ENCODE measurements at regions not wholly inside any gene's neighbourhood (a gene's known extent, or its start where the extent isn't known, plus 50 kb on each side); places are given as distances from the start of the nearest gene placed in this dataset.

DNA sequence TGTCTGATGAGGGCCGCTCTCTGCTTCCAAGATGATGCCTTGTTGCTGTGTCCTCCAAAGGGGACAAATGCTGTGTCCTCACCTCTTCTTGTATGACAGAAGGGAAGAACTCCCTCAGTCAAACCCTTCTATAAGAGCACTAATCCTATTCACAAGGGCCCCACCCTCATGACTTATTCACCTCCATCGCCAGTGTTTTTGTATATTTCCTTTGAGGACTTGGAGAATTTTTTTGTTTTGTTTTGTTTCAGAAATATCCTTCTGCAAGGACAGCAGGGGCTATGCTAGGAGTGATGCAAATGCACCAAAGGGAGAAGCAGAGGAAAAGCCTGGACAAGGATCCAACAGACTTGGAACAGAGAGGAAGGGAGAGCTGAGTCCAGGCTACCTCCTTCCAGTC, 214.4 kb downstream of the TLE3 start:
- H3K27ac ChIP-seq (ENCODE audit: low read depth in 1 of 2, low read length in 2 of 2) = no peak overlapping the region
- DNase-seq (ENCODE audit: low spot score) = no peak
- no peaks in the 10 kb centered on the region for H3K36me3 ChIP-seq (ENCODE audit: control insufficient read depth in 4 of 4, insufficient read depth in 3 of 4, low read depth in 1 of 4, low read length in 3 of 4)
- H3K9me3 ChIP-seq (ENCODE audit: control insufficient read depth in 4 of 4, low read length in 3 of 4) = no peaks in the 10 kb centered on the region
- 93% methylated on average over 2 of the region's 2 CpGs for WGBS
- no peak for TF ChIP-seq HNF4A (conservative IDR thresholded peaks at IDR 0.05)
- TF ChIP-seq FOXA2 (IDR thresholded peaks at IDR 0.05) = no peak
- TF ChIP-seq SP1 (IDR thresholded peaks at IDR 0.05) = no peak
- TF ChIP-seq TAF1 (conservative IDR thresholded peaks at IDR 0.05) = no peak
- TF ChIP-seq EGR1 (IDR thresholded peaks at IDR 0.05; ENCODE audit: low read depth in 2 of 2) = no peak
- no peak for TF ChIP-seq FOXA1 (IDR thresholded peaks at IDR 0.05)
- no peak for TF ChIP-seq YY1 (IDR thresholded peaks at IDR 0.05)
- TF ChIP-seq HNF4G (IDR thresholded peaks at IDR 0.05) = no peak
- TF ChIP-seq, protein P1, sequence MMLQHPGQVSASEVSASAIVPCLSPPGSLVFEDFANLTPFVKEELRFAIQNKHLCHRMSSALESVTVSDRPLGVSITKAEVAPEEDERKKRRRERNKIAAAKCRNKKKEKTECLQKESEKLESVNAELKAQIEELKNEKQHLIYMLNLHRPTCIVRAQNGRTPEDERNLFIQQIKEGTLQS (IDR thresholded peaks at IDR 0.05) = no peak
- no peak overlapping the region for H3K9ac ChIP-seq (ENCODE audit: low read depth in 1 of 2, low read length in 2 of 2)
- peaks cover 0 to 4% (median 2%) of the 10 kb centered on the region in 4 donors for H3K27me3 ChIP-seq (ENCODE audit: control insufficient read depth in 4 of 4, insufficient read depth in 4 of 4, low read length in 3 of 4)
- H3K4me3 ChIP-seq (ENCODE audit: low read depth in 1 of 3, low read length in 3 of 3) = no peak overlapping the region
- no peaks in the 10 kb centered on the region for H3K4me1 ChIP-seq (ENCODE audit: control insufficient read depth in 4 of 4, insufficient read depth in 4 of 4, low read length in 3 of 4)

DNA sequence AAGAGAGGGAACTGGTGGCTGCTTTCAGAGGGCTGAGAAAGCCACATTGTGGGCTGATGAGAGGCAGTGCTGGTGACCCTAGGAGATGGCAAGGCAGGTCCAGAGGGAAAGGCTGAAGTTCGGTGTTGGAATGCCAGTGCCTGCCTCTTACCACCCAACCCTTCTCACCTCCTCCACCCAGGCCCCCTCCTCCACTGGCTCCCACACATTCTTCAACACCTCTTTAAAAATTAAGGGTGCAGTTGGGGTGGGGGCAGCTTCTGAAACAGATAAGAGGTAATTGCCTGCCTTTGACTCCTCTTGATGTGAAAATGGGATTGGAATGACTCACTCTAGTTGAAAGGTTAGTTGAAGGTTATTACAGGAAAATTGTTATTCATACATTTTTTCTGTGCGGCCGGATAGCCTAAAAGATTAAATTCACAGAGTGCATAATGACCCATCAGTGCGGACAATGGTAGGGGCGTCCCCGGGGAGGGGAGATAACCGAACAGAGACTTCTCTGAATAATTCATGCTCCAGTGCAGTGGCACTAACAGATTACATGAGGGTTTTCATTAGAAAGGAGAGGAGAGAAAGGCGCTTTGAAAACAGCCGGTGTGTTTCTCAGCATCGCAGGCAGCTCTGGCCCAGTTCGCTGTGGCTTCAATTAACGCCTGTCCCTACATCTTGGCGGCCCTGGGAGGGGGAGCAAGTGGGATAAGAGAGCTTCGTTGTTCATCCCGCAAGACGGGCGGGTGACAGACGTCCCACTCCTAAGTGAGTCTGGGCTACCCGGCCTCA, 212.4 kb downstream of the TLE3 start:
- TF ChIP-seq EGR1 (IDR thresholded peaks at IDR 0.05; ENCODE audit: low read depth in 2 of 2) (no peak), SP1 (IDR thresholded peaks at IDR 0.05) (no peak), FOXA1 (IDR thresholded peaks at IDR 0.05) (no peak), TAF1 (conservative IDR thresholded peaks at IDR 0.05) (no peak), HNF4A (conservative IDR thresholded peaks at IDR 0.05) (no peak), HNF4G (IDR thresholded peaks at IDR 0.05) (no peak), RAD21 (IDR thresholded peaks at IDR 0.05) (no peak), YY1 (IDR thresholded peaks at IDR 0.05) (no peak), NR2F2 (IDR thresholded peaks at IDR 0.05) (no peak), GABPA (IDR thresholded peaks at IDR 0.05 in 1 of 2, conservative IDR thresholded peaks at IDR 0.05 in 1 of 2) (no peak)
- TF ChIP-seq, protein P2, sequence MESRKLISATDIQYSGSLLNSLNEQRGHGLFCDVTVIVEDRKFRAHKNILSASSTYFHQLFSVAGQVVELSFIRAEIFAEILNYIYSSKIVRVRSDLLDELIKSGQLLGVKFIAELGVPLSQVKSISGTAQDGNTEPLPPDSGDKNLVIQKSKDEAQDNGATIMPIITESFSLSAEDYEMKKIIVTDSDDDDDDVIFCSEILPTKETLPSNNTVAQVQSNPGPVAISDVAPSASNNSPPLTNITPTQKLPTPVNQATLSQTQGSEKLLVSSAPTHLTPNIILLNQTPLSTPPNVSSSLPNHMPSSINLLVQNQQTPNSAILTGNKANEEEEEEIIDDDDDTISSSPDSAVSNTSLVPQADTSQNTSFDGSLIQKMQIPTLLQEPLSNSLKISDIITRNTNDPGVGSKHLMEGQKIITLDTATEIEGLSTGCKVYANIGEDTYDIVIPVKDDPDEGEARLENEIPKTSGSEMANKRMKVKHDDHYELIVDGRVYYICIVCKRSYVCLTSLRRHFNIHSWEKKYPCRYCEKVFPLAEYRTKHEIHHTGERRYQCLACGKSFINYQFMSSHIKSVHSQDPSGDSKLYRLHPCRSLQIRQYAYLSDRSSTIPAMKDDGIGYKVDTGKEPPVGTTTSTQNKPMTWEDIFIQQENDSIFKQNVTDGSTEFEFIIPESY (IDR thresholded peaks at IDR 0.05) = no peak
- TF ChIP-seq, protein P3, sequence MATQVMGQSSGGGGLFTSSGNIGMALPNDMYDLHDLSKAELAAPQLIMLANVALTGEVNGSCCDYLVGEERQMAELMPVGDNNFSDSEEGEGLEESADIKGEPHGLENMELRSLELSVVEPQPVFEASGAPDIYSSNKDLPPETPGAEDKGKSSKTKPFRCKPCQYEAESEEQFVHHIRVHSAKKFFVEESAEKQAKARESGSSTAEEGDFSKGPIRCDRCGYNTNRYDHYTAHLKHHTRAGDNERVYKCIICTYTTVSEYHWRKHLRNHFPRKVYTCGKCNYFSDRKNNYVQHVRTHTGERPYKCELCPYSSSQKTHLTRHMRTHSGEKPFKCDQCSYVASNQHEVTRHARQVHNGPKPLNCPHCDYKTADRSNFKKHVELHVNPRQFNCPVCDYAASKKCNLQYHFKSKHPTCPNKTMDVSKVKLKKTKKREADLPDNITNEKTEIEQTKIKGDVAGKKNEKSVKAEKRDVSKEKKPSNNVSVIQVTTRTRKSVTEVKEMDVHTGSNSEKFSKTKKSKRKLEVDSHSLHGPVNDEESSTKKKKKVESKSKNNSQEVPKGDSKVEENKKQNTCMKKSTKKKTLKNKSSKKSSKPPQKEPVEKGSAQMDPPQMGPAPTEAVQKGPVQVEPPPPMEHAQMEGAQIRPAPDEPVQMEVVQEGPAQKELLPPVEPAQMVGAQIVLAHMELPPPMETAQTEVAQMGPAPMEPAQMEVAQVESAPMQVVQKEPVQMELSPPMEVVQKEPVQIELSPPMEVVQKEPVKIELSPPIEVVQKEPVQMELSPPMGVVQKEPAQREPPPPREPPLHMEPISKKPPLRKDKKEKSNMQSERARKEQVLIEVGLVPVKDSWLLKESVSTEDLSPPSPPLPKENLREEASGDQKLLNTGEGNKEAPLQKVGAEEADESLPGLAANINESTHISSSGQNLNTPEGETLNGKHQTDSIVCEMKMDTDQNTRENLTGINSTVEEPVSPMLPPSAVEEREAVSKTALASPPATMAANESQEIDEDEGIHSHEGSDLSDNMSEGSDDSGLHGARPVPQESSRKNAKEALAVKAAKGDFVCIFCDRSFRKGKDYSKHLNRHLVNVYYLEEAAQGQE (IDR thresholded peaks at IDR 0.05) = no peak
- TF ChIP-seq, protein P4, sequence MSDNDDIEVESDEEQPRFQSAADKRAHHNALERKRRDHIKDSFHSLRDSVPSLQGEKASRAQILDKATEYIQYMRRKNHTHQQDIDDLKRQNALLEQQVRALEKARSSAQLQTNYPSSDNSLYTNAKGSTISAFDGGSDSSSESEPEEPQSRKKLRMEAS (IDR thresholded peaks at IDR 0.05) = no peak
- TF ChIP-seq, protein P1 (IDR thresholded peaks at IDR 0.05) = no peak

More for the DNA sequence above, 212.4 kb downstream of the TLE3 start:
- DNase-seq (ENCODE audit: low spot score) = no peak
- Histone ChIP-seq H3K9me3 (ENCODE audit: control insufficient read depth in 4 of 4, low read length in 3 of 4) (no peaks in the 10 kb centered on the region), H3K9ac (ENCODE audit: low read depth in 1 of 2, low read length in 2 of 2) (no peak overlapping the region), H3K27me3 (ENCODE audit: control insufficient read depth in 4 of 4, insufficient read depth in 4 of 4, low read length in 3 of 4) (peaks cover 0 to 4% (median 2%) of the 10 kb centered on the region in 4 donors), H3K4me3 (ENCODE audit: low read depth in 1 of 3, low read length in 3 of 3) (no peak overlapping the region), H3K36me3 (ENCODE audit: control insufficient read depth in 4 of 4, insufficient read depth in 3 of 4, low read depth in 1 of 4, low read length in 3 of 4) (no peaks in the 10 kb centered on the region), H3K4me1 (ENCODE audit: control insufficient read depth in 4 of 4, insufficient read depth in 4 of 4, low read length in 3 of 4) (no peaks in the 10 kb centered on the region), H3K27ac (ENCODE audit: low read depth in 1 of 2, low read length in 2 of 2) (no peak overlapping the region)
- 47% methylated on average over 19 of the region's 19 CpGs for WGBS

All from liver (tissue), 7 donors.